Suprapubic skin (tissue), 3 donors: ENCODE measurements at regions not wholly inside any gene's neighbourhood (a gene's known extent, or its start where the extent isn't known, plus 50 kb on each side); places are given as distances from the start of the nearest gene placed in this dataset.

Experiments
- CTCF ChIP-seq, 2 donors: fragments of 200-600 bp in 1 of 2; fragments of 450-650 bp in 1 of 2; sonication (generic) in 1 of 2; IDR thresholded peaks; one replicate each; pipeline ENCODE4 v1.5.1; 2016 to 2019; ENCODE audit warnings: antibody characterized with exemption in 2 of 2, mild to moderate bottlenecking in 1 of 2, moderate library complexity in 1 of 2
- EP300 ChIP-seq: sonication (generic); formaldehyde crosslinking; IDR thresholded peaks from one replicate; pipeline ENCODE4 v1.6.1; 2017; ENCODE audit warnings: antibody characterized with exemption
- POLR2A ChIP-seq, 2 donors: fragments of 450-650 bp; IDR thresholded peaks; one replicate each; pipeline ENCODE4 v1.6.1; 2017; ENCODE audit warnings: antibody characterized with exemption in 2 of 2, mild to moderate bottlenecking in 2 of 2, moderate library complexity in 2 of 2

GRCh38 chr6:18579166-18579565 is 192.0 kb downstream of the RNF144B start:
- TF ChIP-seq POLR2A (IDR thresholded peaks at IDR 0.05) (no peak), CTCF (IDR thresholded peaks at IDR 0.05) (no peak), EP300 (no peak)
